H1 (cell line): ENCODE measurements at regions not wholly inside any gene's neighbourhood (a gene's known extent, or its start where the extent isn't known, plus 50 kb on each side); places are given as distances from the start of the nearest gene placed in this dataset.

Experiments used
- EZH2 ChIP-seq: fragments of 200-600 bp; sonication (generic); IDR thresholded peaks from 2 replicates; pipeline ENCODE4 v1.7.1; 2012; ENCODE audit warnings: low read depth, mild to moderate bottlenecking, moderate library complexity, low read length, inconsistent platforms; ENCODE audit not compliant: severe bottlenecking
- RNF2 ChIP-seq: fragments of 200-900, 300-1000 bp; sonication (generic); IDR thresholded peaks from 2 replicates; pipeline ENCODE4 v1.7.1; 2016; ENCODE audit warnings: borderline replicate concordance, low read depth, mild to moderate bottlenecking, antibody characterized with exemption, low read length; ENCODE audit not compliant: poor library complexity, severe bottlenecking; ENCODE audit errors: missing control alignments
- SIN3A ChIP-seq, 2 experiments: IDR thresholded peaks in 1 of 2; conservative IDR thresholded peaks in 1 of 2; 2 replicates each; pipeline ENCODE4 v1.6.1; 2011 to 2012; ENCODE audit warnings: low read length in 2 of 2, improper control_type of control experiment in 1 of 2, low read depth in 1 of 2, mild to moderate bottlenecking in 1 of 2
- TAF1 ChIP-seq: IDR thresholded peaks from 2 replicates; pipeline ENCODE4 v1.6.1; 2011; ENCODE audit warnings: mild to moderate bottlenecking, low read depth, low read length
- YY1 ChIP-seq: IDR thresholded peaks from 2 replicates; pipeline ENCODE4 v1.6.1; 2011; ENCODE audit warnings: low read depth, mild to moderate bottlenecking, low read length
- TF ChIP-seq, protein P1 (sequence below), 3 experiments: IDR thresholded peaks; 1 replicate in 2 of 3; 2 replicates in 1 of 3; pipeline versions ENCODE4 v1.5.1 to v1.6.1; 2011; ENCODE audit warnings: low read length in 3 of 3, mild to moderate bottlenecking in 3 of 3, inconsistent platforms in 2 of 3, low read depth in 1 of 3, moderate library complexity in 1 of 3; ENCODE audit not compliant: insufficient read depth in 1 of 3; ENCODE audit errors: control extremely low read depth in 1 of 3

DNA sequence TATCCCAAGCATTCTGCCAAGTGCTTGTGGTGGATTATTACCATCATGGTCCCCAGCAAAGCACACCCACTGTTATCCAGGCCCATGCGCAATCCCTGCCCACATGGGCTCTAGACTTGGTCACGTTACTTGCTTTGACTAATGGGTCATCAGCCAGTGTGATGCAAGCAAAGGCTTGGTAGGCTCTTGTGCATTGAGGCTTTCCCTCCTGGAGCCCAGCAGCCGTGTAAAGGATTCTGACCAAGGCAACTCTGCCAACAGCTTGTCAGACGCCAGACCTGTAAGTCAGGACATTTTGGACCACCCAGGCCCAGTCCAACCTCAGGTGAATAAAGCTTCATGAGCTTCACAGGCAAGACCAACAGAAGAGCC, 93.9 kb downstream of the ABHD5 start:
- no peak for TF ChIP-seq SIN3A (conservative IDR thresholded peaks at IDR 0.05 in 1 of 2, IDR thresholded peaks at IDR 0.05 in 1 of 2; ENCODE audit: low read depth in 1 of 2, low read length in 2 of 2)
- no peak for TF ChIP-seq YY1
- TF ChIP-seq, protein P1, sequence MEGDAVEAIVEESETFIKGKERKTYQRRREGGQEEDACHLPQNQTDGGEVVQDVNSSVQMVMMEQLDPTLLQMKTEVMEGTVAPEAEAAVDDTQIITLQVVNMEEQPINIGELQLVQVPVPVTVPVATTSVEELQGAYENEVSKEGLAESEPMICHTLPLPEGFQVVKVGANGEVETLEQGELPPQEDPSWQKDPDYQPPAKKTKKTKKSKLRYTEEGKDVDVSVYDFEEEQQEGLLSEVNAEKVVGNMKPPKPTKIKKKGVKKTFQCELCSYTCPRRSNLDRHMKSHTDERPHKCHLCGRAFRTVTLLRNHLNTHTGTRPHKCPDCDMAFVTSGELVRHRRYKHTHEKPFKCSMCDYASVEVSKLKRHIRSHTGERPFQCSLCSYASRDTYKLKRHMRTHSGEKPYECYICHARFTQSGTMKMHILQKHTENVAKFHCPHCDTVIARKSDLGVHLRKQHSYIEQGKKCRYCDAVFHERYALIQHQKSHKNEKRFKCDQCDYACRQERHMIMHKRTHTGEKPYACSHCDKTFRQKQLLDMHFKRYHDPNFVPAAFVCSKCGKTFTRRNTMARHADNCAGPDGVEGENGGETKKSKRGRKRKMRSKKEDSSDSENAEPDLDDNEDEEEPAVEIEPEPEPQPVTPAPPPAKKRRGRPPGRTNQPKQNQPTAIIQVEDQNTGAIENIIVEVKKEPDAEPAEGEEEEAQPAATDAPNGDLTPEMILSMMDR (IDR thresholded peaks at IDR 0.05; ENCODE audit: control extremely low read depth in 1 of 3, insufficient read depth in 1 of 3, low read depth in 1 of 3, low read length in 3 of 3), result no peak
- no peak for TF ChIP-seq EZH2
- TF ChIP-seq TAF1, result no peak
- TF ChIP-seq RNF2, result no peak
